ENCODE measurements at regions not wholly inside any gene's neighbourhood (a gene's known extent, or its start where the extent isn't known, plus 50 kb on each side); places are given as distances from the start of the nearest gene placed in this dataset.

DNA sequence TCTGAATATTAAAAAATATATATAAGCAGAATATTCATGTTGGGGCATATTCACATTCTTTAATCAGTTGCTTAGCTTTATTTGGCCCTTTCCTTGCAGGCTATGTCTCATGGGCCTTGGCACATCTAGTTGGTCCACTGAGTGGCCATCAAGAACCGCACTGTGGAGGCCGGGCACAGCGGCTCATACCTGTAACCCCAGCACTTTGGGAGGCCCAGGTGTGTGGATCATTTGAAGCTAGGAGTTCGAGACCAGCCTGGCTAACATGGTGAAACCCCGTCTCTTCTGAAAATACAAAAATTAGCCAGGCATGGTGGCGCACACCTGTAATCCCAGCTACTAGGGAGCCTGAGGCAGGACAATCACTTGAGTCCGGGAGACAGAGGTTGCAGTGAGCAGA, 127.6 kb upstream of the TANK start:
- Histone ChIP-seq H3K79me2 (ENCODE audit: insufficient read depth, low read length) (no peaks in the 10 kb centered on the region), H3K9me3 (ENCODE audit: low read length) (no peaks in the 10 kb centered on the region), H3K27ac (ENCODE audit: low read depth, low read length, poor library complexity, severe bottlenecking) (no peak overlapping the region), H3K4me2 (ENCODE audit: low read length) (no peak overlapping the region), H3K9me2 (ENCODE audit: low read depth, low read length) (no peaks in the 10 kb centered on the region), H3K36me3 (ENCODE audit: insufficient read depth, low read length) (no peaks in the 10 kb centered on the region), H2AFZ (ENCODE audit: low read length) (no peak overlapping the region), H4K20me1 (ENCODE audit: insufficient read depth, low read length) (no peaks in the 10 kb centered on the region), H3K9ac (ENCODE audit: low read length) (no peak overlapping the region), H3F3A (ENCODE audit: insufficient read depth, low read length) (no peaks in the 10 kb centered on the region), H3K4me1 (ENCODE audit: insufficient read depth, low read length, severe bottlenecking) (no peaks in the 10 kb centered on the region), H3K27me3 (ENCODE audit: insufficient read depth, low read length) (no peaks in the 10 kb centered on the region), H3K4me3 (ENCODE audit: low read depth, low read length, poor library complexity, severe bottlenecking) (no peak overlapping the region)
- TF ChIP-seq, protein P1, sequence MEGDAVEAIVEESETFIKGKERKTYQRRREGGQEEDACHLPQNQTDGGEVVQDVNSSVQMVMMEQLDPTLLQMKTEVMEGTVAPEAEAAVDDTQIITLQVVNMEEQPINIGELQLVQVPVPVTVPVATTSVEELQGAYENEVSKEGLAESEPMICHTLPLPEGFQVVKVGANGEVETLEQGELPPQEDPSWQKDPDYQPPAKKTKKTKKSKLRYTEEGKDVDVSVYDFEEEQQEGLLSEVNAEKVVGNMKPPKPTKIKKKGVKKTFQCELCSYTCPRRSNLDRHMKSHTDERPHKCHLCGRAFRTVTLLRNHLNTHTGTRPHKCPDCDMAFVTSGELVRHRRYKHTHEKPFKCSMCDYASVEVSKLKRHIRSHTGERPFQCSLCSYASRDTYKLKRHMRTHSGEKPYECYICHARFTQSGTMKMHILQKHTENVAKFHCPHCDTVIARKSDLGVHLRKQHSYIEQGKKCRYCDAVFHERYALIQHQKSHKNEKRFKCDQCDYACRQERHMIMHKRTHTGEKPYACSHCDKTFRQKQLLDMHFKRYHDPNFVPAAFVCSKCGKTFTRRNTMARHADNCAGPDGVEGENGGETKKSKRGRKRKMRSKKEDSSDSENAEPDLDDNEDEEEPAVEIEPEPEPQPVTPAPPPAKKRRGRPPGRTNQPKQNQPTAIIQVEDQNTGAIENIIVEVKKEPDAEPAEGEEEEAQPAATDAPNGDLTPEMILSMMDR (IDR thresholded peaks at IDR 0.05; ENCODE audit: low read length) = no peak
- no peak for TF ChIP-seq EZH2 (IDR thresholded peaks at IDR 0.05; ENCODE audit: borderline replicate concordance, low read length)

DNA sequence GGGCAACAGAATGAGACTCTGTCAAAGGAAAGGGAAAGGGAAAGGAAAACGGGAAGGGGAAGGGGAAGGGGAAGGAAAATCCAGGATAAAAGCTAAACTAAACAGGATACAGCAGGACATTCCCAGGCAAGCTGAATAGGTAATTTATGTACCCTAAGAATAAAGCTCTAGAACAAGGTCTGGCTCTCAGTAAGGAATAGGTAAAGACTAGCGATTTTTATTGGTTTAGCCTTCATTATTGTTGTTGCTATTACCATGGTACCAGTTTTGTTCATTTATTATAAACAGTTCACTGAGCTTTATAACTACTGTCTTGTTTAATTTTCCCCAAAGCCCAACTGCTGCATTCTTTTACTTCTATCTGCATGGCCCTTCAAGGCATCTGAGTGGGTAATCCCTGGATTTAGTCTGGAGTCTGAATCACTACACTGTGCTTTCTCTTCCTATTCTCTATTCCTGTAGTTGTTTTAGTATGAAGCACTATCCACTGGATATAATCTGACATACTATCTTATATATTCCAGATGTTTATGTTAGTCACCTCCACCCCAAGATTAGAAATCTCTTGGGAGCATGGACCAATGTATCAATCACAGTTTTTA, 127.1 kb upstream of the TANK start:
- Histone ChIP-seq H3K27me3 (ENCODE audit: insufficient read depth, low read length) (no peaks in the 10 kb centered on the region), H3K4me2 (ENCODE audit: low read length) (no peak overlapping the region), H3K4me1 (ENCODE audit: insufficient read depth, low read length, severe bottlenecking) (no peaks in the 10 kb centered on the region), H3K36me3 (ENCODE audit: insufficient read depth, low read length) (no peaks in the 10 kb centered on the region), H3K9ac (ENCODE audit: low read length) (no peak overlapping the region), H3K27ac (ENCODE audit: low read depth, low read length, poor library complexity, severe bottlenecking) (no peak overlapping the region), H3F3A (ENCODE audit: insufficient read depth, low read length) (no peaks in the 10 kb centered on the region), H2AFZ (ENCODE audit: low read length) (no peak overlapping the region), H3K4me3 (ENCODE audit: low read depth, low read length, poor library complexity, severe bottlenecking) (no peak overlapping the region), H4K20me1 (ENCODE audit: insufficient read depth, low read length) (no peaks in the 10 kb centered on the region), H3K9me2 (ENCODE audit: low read depth, low read length) (no peaks in the 10 kb centered on the region), H3K9me3 (ENCODE audit: low read length) (no peaks in the 10 kb centered on the region), H3K79me2 (ENCODE audit: insufficient read depth, low read length) (no peaks in the 10 kb centered on the region)
- TF ChIP-seq, protein P1 (IDR thresholded peaks at IDR 0.05; ENCODE audit: low read length) = no peak
- TF ChIP-seq EZH2 (IDR thresholded peaks at IDR 0.05; ENCODE audit: borderline replicate concordance, low read length) = no peak

DNA sequence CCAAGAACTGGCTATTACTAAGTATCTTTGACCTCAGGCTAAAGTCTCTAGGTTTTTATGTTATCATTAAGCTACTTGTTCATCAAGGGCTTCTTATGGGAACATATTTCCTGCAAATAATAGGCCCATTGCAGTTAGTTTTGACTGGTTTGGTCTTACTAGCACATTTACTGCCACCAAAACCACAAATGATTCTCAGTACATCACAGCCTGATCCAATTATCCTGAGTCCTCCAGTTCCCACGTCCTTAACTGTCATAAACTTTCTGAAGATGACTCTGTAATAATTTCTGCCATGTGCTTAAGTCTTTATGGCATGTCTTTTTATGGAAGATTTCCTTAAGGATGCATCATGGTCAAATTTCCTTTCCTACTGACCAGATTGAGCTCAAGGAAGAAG, 123.3 kb upstream of the TANK start:
- Histone ChIP-seq H4K20me1 (ENCODE audit: insufficient read depth, low read length) (no peaks in the 10 kb centered on the region), H3K79me2 (ENCODE audit: insufficient read depth, low read length) (no peaks in the 10 kb centered on the region), H3F3A (ENCODE audit: insufficient read depth, low read length) (no peaks in the 10 kb centered on the region), H3K4me3 (ENCODE audit: low read depth, low read length, poor library complexity, severe bottlenecking) (no peak overlapping the region), H3K9me3 (ENCODE audit: low read length) (no peaks in the 10 kb centered on the region), H3K9me2 (ENCODE audit: low read depth, low read length) (no peaks in the 10 kb centered on the region), H3K27ac (ENCODE audit: low read depth, low read length, poor library complexity, severe bottlenecking) (no peak overlapping the region), H3K27me3 (ENCODE audit: insufficient read depth, low read length) (no peaks in the 10 kb centered on the region), H3K4me1 (ENCODE audit: insufficient read depth, low read length, severe bottlenecking) (no peaks in the 10 kb centered on the region), H3K9ac (ENCODE audit: low read length) (no peak overlapping the region), H3K36me3 (ENCODE audit: insufficient read depth, low read length) (no peaks in the 10 kb centered on the region), H2AFZ (ENCODE audit: low read length) (no peak overlapping the region), H3K4me2 (ENCODE audit: low read length) (no peak overlapping the region)
- TF ChIP-seq, protein P1 (IDR thresholded peaks at IDR 0.05; ENCODE audit: low read length) = no peak
- no peak for TF ChIP-seq EZH2 (IDR thresholded peaks at IDR 0.05; ENCODE audit: borderline replicate concordance, low read length)
